Gastrocnemius medialis (tissue), 4 donors: ENCODE measurements at regions not wholly inside any gene's neighbourhood (a gene's known extent, or its start where the extent isn't known, plus 50 kb on each side); places are given as distances from the start of the nearest gene placed in this dataset.

Source experiments
- CTCF ChIP-seq, 5 experiments: fragments of 450-650 bp in 3 of 5; fragments of 200-600 bp in 2 of 5; sonication (generic) in 2 of 5; IDR thresholded peaks in 4 of 5; conservative IDR thresholded peaks in 1 of 5; 1 replicate in 4 of 5; 2 replicates in 1 of 5; pipeline ENCODE4 v1.5.1; 2016 to 2019; ENCODE audit warnings: antibody characterized with exemption in 5 of 5, mild to moderate bottlenecking in 3 of 5, moderate library complexity in 3 of 5
- POLR2A ChIP-seq, 2 donors: fragments of 450-650 bp; IDR thresholded peaks; one replicate each; pipeline ENCODE4 v1.6.1; 2017; ENCODE audit warnings: antibody characterized with exemption in 2 of 2, mild to moderate bottlenecking in 2 of 2, moderate library complexity in 2 of 2

GRCh38 chrX:25175171-25175570 is 159.4 kb upstream of the ARX start:
- TF ChIP-seq CTCF (IDR thresholded peaks at IDR 0.05 in 4 of 5, conservative IDR thresholded peaks at IDR 0.05 in 1 of 5) (no peak), POLR2A (IDR thresholded peaks at IDR 0.05) (no peak)
